Kidney epithelial cell (primary cell): ENCODE measurements at regions not wholly inside any gene's neighbourhood (a gene's known extent, or its start where the extent isn't known, plus 50 kb on each side); places are given as distances from the start of the nearest gene placed in this dataset.
A peak's percentile ranks its signal among the peaks of the same experiment; 100 is the strongest.

Experiments
- DNase-seq: peaks from one replicate; pipeline ENCODE4 v3.0.0-alpha.2; 2010; ENCODE audit warnings: low read depth
- H3K27me3 ChIP-seq: 2 replicates; pipeline ENCODE4 v1.6.0; 2011; ENCODE audit warnings: low read length; ENCODE audit not compliant: control insufficient read depth, insufficient read depth
- H3K36me3 ChIP-seq: 2 replicates; pipeline ENCODE4 v1.5.1; 2011; ENCODE audit warnings: low read length; ENCODE audit not compliant: control insufficient read depth, insufficient read depth
- H3K4me3 ChIP-seq: 2 replicates; pipeline ENCODE4 v1.5.1; 2011; ENCODE audit warnings: low read depth, mild to moderate bottlenecking, control low read depth, low read length
- TF ChIP-seq, protein P1 (sequence below): IDR thresholded peaks from 2 replicates; pipeline ENCODE4 v1.5.1; 2011; ENCODE audit warnings: mild to moderate bottlenecking, moderate library complexity, low read length, control low read depth, inconsistent platforms; ENCODE audit not compliant: insufficient read depth, poor library complexity, severe bottlenecking

DNA sequence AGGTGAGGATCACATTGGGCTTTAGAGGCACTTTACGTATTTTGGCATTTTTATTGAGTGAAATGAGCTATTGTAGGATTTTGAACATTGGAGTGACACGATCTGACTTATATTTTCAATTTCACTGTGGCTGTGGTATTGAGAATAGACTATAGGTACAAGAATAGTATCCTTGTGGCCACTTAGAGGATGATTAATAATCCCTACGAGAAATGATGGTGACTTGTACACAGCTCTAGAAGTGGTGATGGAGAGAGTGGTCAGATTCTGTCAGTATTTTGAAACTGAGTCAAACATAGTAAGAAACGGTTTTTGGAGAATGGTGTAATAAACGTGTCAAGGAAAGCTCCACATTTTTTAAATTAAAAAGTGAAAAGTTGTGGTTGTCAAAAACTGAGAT, 494.7 kb downstream of the EPHA5 start:
- Histone ChIP-seq H3K4me3 (no peak overlapping the region), H3K36me3 (no peaks in the 10 kb centered on the region), H3K27me3 (no peaks in the 10 kb centered on the region)
- no peak for DNase-seq
- TF ChIP-seq, protein P1, sequence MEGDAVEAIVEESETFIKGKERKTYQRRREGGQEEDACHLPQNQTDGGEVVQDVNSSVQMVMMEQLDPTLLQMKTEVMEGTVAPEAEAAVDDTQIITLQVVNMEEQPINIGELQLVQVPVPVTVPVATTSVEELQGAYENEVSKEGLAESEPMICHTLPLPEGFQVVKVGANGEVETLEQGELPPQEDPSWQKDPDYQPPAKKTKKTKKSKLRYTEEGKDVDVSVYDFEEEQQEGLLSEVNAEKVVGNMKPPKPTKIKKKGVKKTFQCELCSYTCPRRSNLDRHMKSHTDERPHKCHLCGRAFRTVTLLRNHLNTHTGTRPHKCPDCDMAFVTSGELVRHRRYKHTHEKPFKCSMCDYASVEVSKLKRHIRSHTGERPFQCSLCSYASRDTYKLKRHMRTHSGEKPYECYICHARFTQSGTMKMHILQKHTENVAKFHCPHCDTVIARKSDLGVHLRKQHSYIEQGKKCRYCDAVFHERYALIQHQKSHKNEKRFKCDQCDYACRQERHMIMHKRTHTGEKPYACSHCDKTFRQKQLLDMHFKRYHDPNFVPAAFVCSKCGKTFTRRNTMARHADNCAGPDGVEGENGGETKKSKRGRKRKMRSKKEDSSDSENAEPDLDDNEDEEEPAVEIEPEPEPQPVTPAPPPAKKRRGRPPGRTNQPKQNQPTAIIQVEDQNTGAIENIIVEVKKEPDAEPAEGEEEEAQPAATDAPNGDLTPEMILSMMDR = no peak

DNA sequence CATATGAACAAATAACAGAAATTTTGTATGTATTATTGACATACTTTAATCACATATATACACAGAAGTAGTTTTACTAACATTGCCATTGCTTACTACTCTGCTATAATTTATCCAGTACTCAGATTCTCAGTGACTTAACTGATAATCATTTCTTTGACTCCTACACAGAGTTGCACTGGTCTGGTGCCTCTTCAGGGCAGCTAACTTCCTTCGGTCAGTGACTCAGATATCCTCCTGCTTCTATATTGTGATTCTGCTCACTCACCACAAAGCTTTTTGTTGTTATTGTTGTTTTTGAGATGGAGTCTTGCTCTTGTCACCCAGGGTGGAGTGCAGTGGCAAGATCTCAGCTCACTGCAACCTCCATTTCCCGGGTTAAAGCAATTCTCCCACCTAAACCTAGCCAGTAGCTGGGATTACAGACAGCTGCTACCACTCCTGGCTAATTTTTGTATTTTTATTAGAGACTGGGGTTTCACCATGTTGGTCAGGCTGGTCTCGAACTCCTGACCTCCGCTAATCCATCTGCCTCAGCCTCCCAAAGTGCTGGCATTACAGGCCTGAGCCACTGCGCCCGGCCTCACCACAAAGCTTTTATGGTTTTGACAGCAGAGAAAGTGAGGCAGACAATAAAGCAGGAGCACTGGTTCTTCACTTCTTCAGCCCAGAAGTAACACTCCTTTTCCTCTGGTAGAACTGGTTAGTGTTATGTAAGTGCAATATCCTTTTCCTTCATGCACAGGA, 499.3 kb downstream of the EPHA5 start:
- Histone ChIP-seq H3K36me3 (no peaks in the 10 kb centered on the region), H3K4me3 (no peak overlapping the region), H3K27me3 (no peaks in the 10 kb centered on the region)
- TF ChIP-seq, protein P1 = no peak
- peak; percentile 1 for DNase-seq

DNA sequence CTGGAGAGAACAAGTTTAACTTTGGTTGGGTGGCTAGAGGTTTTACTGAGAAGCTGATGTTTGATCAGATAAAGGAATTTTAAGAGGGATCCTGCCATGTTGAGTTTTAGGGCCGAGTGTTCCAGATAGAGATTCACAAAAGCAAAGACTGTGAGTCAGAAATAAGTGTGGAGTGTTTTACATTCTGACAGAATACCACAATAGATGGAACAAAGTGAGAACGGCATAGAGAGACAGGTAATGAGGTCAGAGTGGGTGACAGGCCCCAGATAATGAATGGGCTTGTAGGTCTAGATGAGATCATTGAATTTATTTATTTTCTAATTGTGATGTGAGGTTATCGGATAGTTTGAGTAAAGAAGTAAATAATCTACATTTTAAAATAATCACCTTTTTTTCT, 502.6 kb downstream of the EPHA5 start:
- DNase-seq = no peak
- TF ChIP-seq, protein P1 = no peak
- Histone ChIP-seq H3K27me3 (no peaks in the 10 kb centered on the region), H3K4me3 (no peak overlapping the region), H3K36me3 (no peaks in the 10 kb centered on the region)

DNA sequence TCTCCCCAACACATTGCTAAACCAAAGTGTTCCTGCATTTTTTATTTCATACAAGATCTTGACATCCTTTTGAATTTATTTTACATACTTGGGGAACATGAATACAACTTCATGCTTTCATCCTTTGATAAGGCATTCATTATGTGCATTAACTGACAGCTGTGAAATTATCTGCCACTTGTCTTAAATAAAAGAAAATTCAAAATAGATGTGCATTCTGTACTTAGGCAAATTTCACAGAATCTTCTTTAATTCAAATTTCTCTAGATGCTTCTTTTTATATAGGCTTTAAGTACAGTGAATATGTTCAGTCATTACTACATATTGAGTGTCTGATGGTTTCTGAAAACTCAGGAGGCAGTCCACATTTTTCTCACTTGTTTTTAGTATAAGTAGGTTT, 518.1 kb downstream of the EPHA5 start:
- Histone ChIP-seq H3K36me3 (no peaks in the 10 kb centered on the region), H3K4me3 (no peak overlapping the region), H3K27me3 (no peaks in the 10 kb centered on the region)
- no peak for DNase-seq
- TF ChIP-seq, protein P1 = no peak

DNA sequence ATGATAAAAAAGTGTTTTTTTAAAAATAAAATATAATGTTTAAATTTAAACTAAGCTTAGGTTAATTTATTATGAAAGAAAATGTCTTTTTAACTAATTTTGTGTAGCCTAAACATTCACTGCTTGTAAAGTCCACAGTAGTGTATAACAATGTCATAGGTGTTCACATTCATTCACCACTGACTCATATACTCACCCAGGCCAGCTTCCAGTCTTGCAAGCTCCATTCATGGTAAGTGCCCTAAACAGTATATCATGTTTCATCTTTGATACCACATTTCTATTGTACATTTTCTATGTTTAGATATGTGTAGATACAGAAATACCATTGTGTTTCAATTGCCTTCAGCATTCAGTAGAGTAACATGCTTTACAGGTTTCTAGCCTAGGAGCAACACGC, 530.3 kb downstream of the EPHA5 start:
- no peaks in the 10 kb centered on the region for H3K36me3 ChIP-seq
- H3K27me3 ChIP-seq = no peaks in the 10 kb centered on the region
- no peak for DNase-seq
- TF ChIP-seq, protein P1 = no peak
- no peak overlapping the region for H3K4me3 ChIP-seq

DNA sequence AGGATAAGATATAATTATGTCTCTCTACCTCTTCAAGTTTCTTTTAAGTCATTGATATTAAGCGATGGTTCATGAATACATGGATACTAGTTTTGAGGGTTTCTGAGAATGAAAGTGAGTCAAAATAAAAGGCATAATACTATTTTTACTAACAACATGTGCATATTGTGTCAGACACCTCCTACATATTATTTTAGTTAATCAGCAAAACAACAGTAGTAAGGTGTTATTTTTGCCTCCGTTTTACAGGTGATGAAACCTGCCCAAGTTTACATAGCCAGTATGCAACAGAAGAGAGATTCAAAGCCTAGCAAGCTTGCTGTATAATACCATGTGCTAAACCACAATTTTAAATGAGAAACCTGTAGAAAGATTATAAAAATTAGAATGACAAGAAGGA, 544.1 kb downstream of the EPHA5 start:
- Histone ChIP-seq H3K36me3 (no peaks in the 10 kb centered on the region), H3K27me3 (no peaks in the 10 kb centered on the region), H3K4me3 (no peak overlapping the region)
- TF ChIP-seq, protein P1 = no peak
- DNase-seq = no peak
